Vagina (tissue), 2 donors: ENCODE measurements at regions not wholly inside any gene's neighbourhood (a gene's known extent, or its start where the extent isn't known, plus 50 kb on each side); places are given as distances from the start of the nearest gene placed in this dataset.
A peak's percentile ranks its signal among the peaks of the same experiment; 100 is the strongest.

ENCODE experiments used
- DNase-seq, 2 donors: peaks; one replicate each; pipeline ENCODE4 v3.0.0-alpha.2; 2017; ENCODE audit errors: extremely low spot score in 2 of 2
- H3K27ac ChIP-seq: fragments of 200-600 bp; sonication (generic); one replicate; pipeline ENCODE4 v1.5.1; 2019
- H3K27me3 ChIP-seq: fragments of 200-600 bp; sonication (generic); one replicate; pipeline ENCODE4 v1.5.1; 2019
- H3K36me3 ChIP-seq, 2 donors: fragments of 200-600 bp; sonication (generic); one replicate each; pipeline ENCODE4 v1.5.1; 2017 to 2019
- H3K4me1 ChIP-seq: fragments of 200-600 bp; sonication (generic); one replicate; pipeline ENCODE4 v1.5.1; 2019
- H3K4me3 ChIP-seq, 2 donors: fragments of 200-600 bp; sonication (generic); 1 replicate in 1 of 2; 2 replicates in 1 of 2; pipeline ENCODE4 v1.5.1; 2016 to 2019
- H3K9me3 ChIP-seq: fragments of 200-600 bp; sonication (generic); one replicate; pipeline ENCODE4 v1.5.1; 2019
- CTCF ChIP-seq, 3 experiments: fragments of 450-650 bp in 2 of 3; fragments of 200-600 bp in 1 of 3; sonication (generic) in 1 of 3; IDR thresholded peaks; one replicate each; pipeline ENCODE4 v1.5.1; 2017 to 2019; ENCODE audit warnings: antibody characterized with exemption in 3 of 3, mild to moderate bottlenecking in 2 of 3, moderate library complexity in 2 of 3
- POLR2A ChIP-seq, 2 donors: fragments of 450-650 bp; IDR thresholded peaks; one replicate each; pipeline ENCODE4 v1.6.1; 2017; ENCODE audit warnings: antibody characterized with exemption in 2 of 2, mild to moderate bottlenecking in 2 of 2, moderate library complexity in 2 of 2
- POLR2AphosphoS5 ChIP-seq, 2 donors: sonication (generic); formaldehyde crosslinking; IDR thresholded peaks; one replicate each; pipeline ENCODE4 v1.9.0; 2017; ENCODE audit warnings: antibody characterized with exemption in 2 of 2, mild to moderate bottlenecking in 2 of 2, low read depth in 1 of 2; ENCODE audit not compliant: insufficient read depth in 1 of 2
- intact Hi-C: fragments of 100-400 bp; cut with DNase I; formaldehyde crosslinking; loops from one replicate; pipeline ENCODE4 v1.15.1; 2023

GRCh38 chr1:217138799-217139466 lies 415.7 kb upstream of the ESRRG start:
- Histone ChIP-seq H3K4me1 (no peaks in the 10 kb centered on the region), H3K27ac (no peak overlapping the region), H3K9me3 (no peaks in the 10 kb centered on the region), H3K36me3 (no peaks in the 10 kb centered on the region), H3K27me3 (no peaks in the 10 kb centered on the region), H3K4me3 (no peak overlapping the region)
- intact Hi-C loops: no loop called here
- DNase-seq: no peak
- TF ChIP-seq POLR2AphosphoS5 (IDR thresholded peaks at IDR 0.05; ENCODE audit: insufficient read depth in 1 of 2, low read depth in 1 of 2) (no peak), CTCF (IDR thresholded peaks at IDR 0.05) (no peak), POLR2A (IDR thresholded peaks at IDR 0.05) (no peak)

- no peaks in the 10 kb centered on the region for H3K36me3 ChIP-seq
- H3K4me1 ChIP-seq: no peaks in the 10 kb centered on the region
- intact Hi-C loops: no loop called here
- H3K9me3 ChIP-seq: no peaks in the 10 kb centered on the region
- no peak overlapping the region for H3K27ac ChIP-seq
- TF ChIP-seq CTCF (IDR thresholded peaks at IDR 0.05): no peak
- TF ChIP-seq POLR2AphosphoS5 (IDR thresholded peaks at IDR 0.05; ENCODE audit: insufficient read depth in 1 of 2, low read depth in 1 of 2): no peak
- no peak for TF ChIP-seq POLR2A (IDR thresholded peaks at IDR 0.05)
- H3K27me3 ChIP-seq: no peaks in the 10 kb centered on the region
- DNase-seq: no peak
- no peak overlapping the region for H3K4me3 ChIP-seq
Measured at GRCh38 chr1:217138173-217138765, 415.0 kb upstream of the ESRRG start.

GRCh38 chr1:217137210-217137881 lies 414.1 kb upstream of the ESRRG start:
- H3K4me3 ChIP-seq: no peak overlapping the region
- no peaks in the 10 kb centered on the region for H3K4me1 ChIP-seq
- H3K36me3 ChIP-seq: no peaks in the 10 kb centered on the region
- TF ChIP-seq POLR2AphosphoS5 (IDR thresholded peaks at IDR 0.05; ENCODE audit: insufficient read depth in 1 of 2, low read depth in 1 of 2) (no peak), POLR2A (IDR thresholded peaks at IDR 0.05) (no peak)
- H3K27ac ChIP-seq: no peak overlapping the region
- H3K9me3 ChIP-seq: no peaks in the 10 kb centered on the region
- intact Hi-C loops: no loop called here
- H3K27me3 ChIP-seq: no peaks in the 10 kb centered on the region
- DNase-seq: no peak

DNA sequence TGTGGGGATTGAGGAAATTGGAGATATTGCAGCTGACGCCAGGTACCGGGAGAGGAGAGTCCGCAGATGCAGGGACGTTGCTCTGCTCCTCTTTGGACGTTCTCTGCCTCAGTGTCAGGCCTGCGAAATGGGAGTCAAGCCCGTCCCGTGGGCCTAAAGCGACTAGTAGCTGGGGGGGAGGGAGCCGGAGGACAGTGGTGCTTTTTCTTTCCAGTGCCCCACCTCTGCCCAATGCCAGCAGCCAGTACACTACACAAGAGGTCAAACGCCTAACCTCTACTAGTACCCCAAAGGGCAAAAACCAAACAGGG lies 413.6 kb upstream of the ESRRG start:
- no peaks in the 10 kb centered on the region for H3K9me3 ChIP-seq
- intact Hi-C loops: no loop called here
- TF ChIP-seq POLR2A (IDR thresholded peaks at IDR 0.05): no peak
- TF ChIP-seq POLR2AphosphoS5 (IDR thresholded peaks at IDR 0.05; ENCODE audit: insufficient read depth in 1 of 2, low read depth in 1 of 2): no peak
- no peak for TF ChIP-seq CTCF (IDR thresholded peaks at IDR 0.05)
- no peaks in the 10 kb centered on the region for H3K27me3 ChIP-seq
- no peak overlapping the region for H3K4me3 ChIP-seq
- H3K4me1 ChIP-seq: no peaks in the 10 kb centered on the region
- no peaks in the 10 kb centered on the region for H3K36me3 ChIP-seq
- no peak for DNase-seq
- no peak overlapping the region for H3K27ac ChIP-seq

GRCh38 chr1:217135987-217136894 lies 413.0 kb upstream of the ESRRG start:
- DNase-seq: no peak
- TF ChIP-seq CTCF (IDR thresholded peaks at IDR 0.05): no peak
- no peak for TF ChIP-seq POLR2A (IDR thresholded peaks at IDR 0.05)
- no peak for TF ChIP-seq POLR2AphosphoS5 (IDR thresholded peaks at IDR 0.05; ENCODE audit: insufficient read depth in 1 of 2, low read depth in 1 of 2)
- no peaks in the 10 kb centered on the region for H3K36me3 ChIP-seq
- H3K9me3 ChIP-seq: no peaks in the 10 kb centered on the region
- peak overlapping the region in 1 of 2 donors; percentile 49 for H3K4me3 ChIP-seq
- intact Hi-C loops: no loop called here
- no peak overlapping the region for H3K27ac ChIP-seq
- H3K4me1 ChIP-seq: no peaks in the 10 kb centered on the region
- no peaks in the 10 kb centered on the region for H3K27me3 ChIP-seq
